Nephron progenitor cell (in vitro differentiated cells): ENCODE measurements at regions not wholly inside any gene's neighbourhood (a gene's known extent, or its start where the extent isn't known, plus 50 kb on each side); places are given as distances from the start of the nearest gene placed in this dataset.

Source experiments
- DNase-seq: peaks from one replicate; pipeline ENCODE4 v3.0.0; 2021
- H3K27ac Mint-ChIP-seq: 2 replicates; pipeline ENCODE4 v1.8.0; 2021; ENCODE audit warnings: mild to moderate bottlenecking, moderate library complexity, mixed read lengths
- H3K27me3 Mint-ChIP-seq: 2 replicates; pipeline ENCODE4 v1.8.0; 2021; ENCODE audit warnings: mild to moderate bottlenecking, low read depth, mixed read lengths; ENCODE audit not compliant: poor library complexity
- H3K36me3 Mint-ChIP-seq: 2 replicates; pipeline ENCODE4 v1.8.0; 2021; ENCODE audit warnings: low read depth, mixed read lengths
- H3K4me1 Mint-ChIP-seq: 2 replicates; pipeline ENCODE4 v1.8.0; 2021; ENCODE audit warnings: mixed read lengths
- H3K4me3 Mint-ChIP-seq: 2 replicates; pipeline ENCODE4 v1.8.0; 2021; ENCODE audit warnings: mild to moderate bottlenecking, moderate library complexity, mixed read lengths
- H3K9me3 Mint-ChIP-seq: 2 replicates; pipeline ENCODE4 v1.8.0; 2021; ENCODE audit warnings: mild to moderate bottlenecking, moderate library complexity, mixed read lengths
- CTCF ChIP-seq: fragments of 200-600 bp; sonication (generic); IDR thresholded peaks from 2 replicates; pipeline ENCODE4 v1.5.0; 2021; ENCODE audit warnings: antibody characterized with exemption

- peaks cover 24% of the 10 kb centered on the region for H3K4me1 Mint-ChIP-seq
- H3K9me3 Mint-ChIP-seq = peaks cover 7% of the 10 kb centered on the region
- peaks cover 6% of the 10 kb centered on the region for H3K27me3 Mint-ChIP-seq
- no peak overlapping the region for H3K27ac Mint-ChIP-seq
- peak; percentile 62 for TF ChIP-seq CTCF
- DNase-seq = peak; percentile 30
- no peak overlapping the region for H3K4me3 Mint-ChIP-seq
- no peaks in the 10 kb centered on the region for H3K36me3 Mint-ChIP-seq
Measured at GRCh38 chr7:3154881-3155494, 111.3 kb upstream of the CARD11 start.

GRCh38 chr7:3156508-3156907 is 112.8 kb upstream of the CARD11 start:
- DNase-seq = no peak
- H3K36me3 Mint-ChIP-seq = no peaks in the 10 kb centered on the region
- H3K9me3 Mint-ChIP-seq = peaks cover 11% of the 10 kb centered on the region
- no peak for TF ChIP-seq CTCF
- H3K27me3 Mint-ChIP-seq = peaks cover 10% of the 10 kb centered on the region
- no peak overlapping the region for H3K27ac Mint-ChIP-seq
- H3K4me1 Mint-ChIP-seq = peaks cover 19% of the 10 kb centered on the region
- no peak overlapping the region for H3K4me3 Mint-ChIP-seq

- H3K27ac Mint-ChIP-seq = no peak overlapping the region
Measured at GRCh38 chr7:3157566-3158287, 114.1 kb upstream of the CARD11 start.

GRCh38 chr7:3158341-3158760 is 114.7 kb upstream of the CARD11 start:
- no peak for TF ChIP-seq CTCF

More at GRCh38 chr7:3157566-3158287, 114.1 kb upstream of the CARD11 start:
- Mint-ChIP-seq H3K4me3 (no peak overlapping the region), H3K36me3 (no peaks in the 10 kb centered on the region), H3K9me3 (peaks cover 19% of the 10 kb centered on the region), H3K4me1 (peaks cover 19% of the 10 kb centered on the region), H3K27me3 (peaks cover 11% of the 10 kb centered on the region)
- no peak for DNase-seq
- no peak for TF ChIP-seq CTCF

GRCh38 chr7:3159039-3159438 is 115.4 kb upstream of the CARD11 start:
- H3K4me3 Mint-ChIP-seq = no peak overlapping the region
- TF ChIP-seq CTCF = no peak
- DNase-seq = no peak
- no peaks in the 10 kb centered on the region for H3K36me3 Mint-ChIP-seq
- peaks cover 14% of the 10 kb centered on the region for H3K27me3 Mint-ChIP-seq
- H3K9me3 Mint-ChIP-seq = peaks cover 29% of the 10 kb centered on the region
- H3K27ac Mint-ChIP-seq = no peak overlapping the region
- H3K4me1 Mint-ChIP-seq = peaks cover 20% of the 10 kb centered on the region

More at GRCh38 chr7:3158341-3158760, 114.7 kb upstream of the CARD11 start:
- H3K27ac Mint-ChIP-seq = no peak overlapping the region
- H3K9me3 Mint-ChIP-seq = peaks cover 25% of the 10 kb centered on the region
- DNase-seq = no peak
- no peak overlapping the region for H3K4me3 Mint-ChIP-seq
- H3K4me1 Mint-ChIP-seq = peaks cover 19% of the 10 kb centered on the region
- H3K36me3 Mint-ChIP-seq = no peaks in the 10 kb centered on the region
- peaks cover 14% of the 10 kb centered on the region for H3K27me3 Mint-ChIP-seq
